ENCODE measurements at regions not wholly inside any gene's neighbourhood (a gene's known extent, or its start where the extent isn't known, plus 50 kb on each side); places are given as distances from the start of the nearest gene placed in this dataset.

GRCh38 chr7:91579837-91580236, 300.7 kb downstream of the MTERF1 start:
- DNase-seq (no peak), ATAC-seq (no peak)
- Histone ChIP-seq H3K27ac (no peak overlapping the region), H3K9me3 (peaks cover 0 to 9% (median 0%) of the 10 kb centered on the region in 12 donors), H3K4me3 (no peak overlapping the region), H3K27me3 (no peaks in the 10 kb centered on the region), H3K36me3 (no peaks in the 10 kb centered on the region), H3K4me1 (no peaks in the 10 kb centered on the region)
- intact Hi-C loops (cut with DNase I) = loop anchor here in 1 of 10 donors (10.0 kb wide), 1 partner anchor 55 kb away; no protein-coding TSS in a partner anchor
- WGBS, 4 donors = 92 to 95% (median 94%) methylated on average over 9 of the region's 9 CpGs
- TF ChIP-seq CTCF (IDR thresholded peaks at IDR 0.05) (no peak), POLR2A (IDR thresholded peaks at IDR 0.05) (no peak)

- TF ChIP-seq POLR2A (IDR thresholded peaks at IDR 0.05) (no peak), CTCF (IDR thresholded peaks at IDR 0.05) (no peak)
- no peak for ATAC-seq
Observed at GRCh38 chr7:91582799-91583477, 297.6 kb downstream of the MTERF1 start.

GRCh38 chr7:91596287-91596686, 284.2 kb downstream of the MTERF1 start:
- H3K4me1 ChIP-seq = no peaks in the 10 kb centered on the region
- no peaks in the 10 kb centered on the region for H3K36me3 ChIP-seq
- ATAC-seq (no peak), DNase-seq (no peak)
- no peak overlapping the region for H3K27ac ChIP-seq
- no peak overlapping the region for H3K4me3 ChIP-seq
- TF ChIP-seq CTCF (IDR thresholded peaks at IDR 0.05) = no peak
- TF ChIP-seq POLR2A (IDR thresholded peaks at IDR 0.05) = no peak
- H3K9me3 ChIP-seq = peaks cover 0 to 7% (median 0%) of the 10 kb centered on the region in 12 donors
- intact Hi-C loops (cut with DNase I) = no loop called here
- H3K27me3 ChIP-seq = no peaks in the 10 kb centered on the region
- 42 to 61% (median 57%) methylated on average over 2 of the region's 2 CpGs for WGBS, 4 donors

More at GRCh38 chr7:91582799-91583477, 297.6 kb downstream of the MTERF1 start:
- WGBS, 4 donors = 86 to 97% (median 92%) methylated on average over 15 of the region's 15 CpGs
- intact Hi-C loops (cut with DNase I) = loop anchor here in 1 of 10 donors (10.0 kb wide), 1 partner anchor 58 kb away; no protein-coding TSS in a partner anchor
- no peaks in the 10 kb centered on the region for H3K4me1 ChIP-seq
- H3K27ac ChIP-seq = no peak overlapping the region
- DNase-seq = no peak
- no peaks in the 10 kb centered on the region for H3K36me3 ChIP-seq
- no peak overlapping the region for H3K4me3 ChIP-seq
- H3K9me3 ChIP-seq = no peaks in the 10 kb centered on the region
- no peaks in the 10 kb centered on the region for H3K27me3 ChIP-seq

- TF ChIP-seq POLR2A (IDR thresholded peaks at IDR 0.05) = no peak
- TF ChIP-seq CTCF (IDR thresholded peaks at IDR 0.05) = no peak
- Histone ChIP-seq H3K27me3 (no peaks in the 10 kb centered on the region), H3K9me3 (no peaks in the 10 kb centered on the region), H3K4me3 (no peak overlapping the region), H3K4me1 (no peaks in the 10 kb centered on the region), H3K27ac (no peak overlapping the region), H3K36me3 (no peaks in the 10 kb centered on the region)
- ATAC-seq = no peak
- intact Hi-C loops (cut with DNase I) = no loop called here
- 65 to 86% (median 75%) methylated on average over 1 of the region's 1 CpG for WGBS, 4 donors
- no peak for DNase-seq
Observed at GRCh38 chr7:91598791-91599190, 281.7 kb downstream of the MTERF1 start.
